Right ventricle myocardium superior (tissue), 1 donor: ENCODE measurements at regions not wholly inside any gene's neighbourhood (a gene's known extent, or its start where the extent isn't known, plus 50 kb on each side); places are given as distances from the start of the nearest gene placed in this dataset.

Source experiments
- ATAC-seq: fragments of 200-7000 bp; cut with Tn5 transposase; one replicate; pipeline ENCODE4 v1.9.1; 2020; ENCODE audit warnings: mild to moderate bottlenecking; ENCODE audit not compliant: poor library complexity
- DNase-seq: peaks from one replicate; pipeline ENCODE4 v3.0.0-alpha.2; 2020
- intact Hi-C: fragments of 100-400 bp; cut with DNase I; formaldehyde crosslinking; loops from one replicate; pipeline ENCODE4 v1.11.2; 2022
- donor health status: DM: no; HTN: yes; CAD: no; lungs with severe emphysema.

GRCh38 chr7:32285698-32286097 lies 204.5 kb downstream of the LSM5 start:
- intact Hi-C loops, result no loop called here
- no peak for ATAC-seq
- DNase-seq, result no peak

GRCh38 chr7:32283546-32283945 lies 206.6 kb downstream of the LSM5 start:
- ATAC-seq (no peak), DNase-seq (no peak)
- intact Hi-C loops, result no loop called here

- ATAC-seq, result no peak
- intact Hi-C loops, result no loop called here
- no peak for DNase-seq
These were observed 209.3 kb upstream of the PDE1C start for GRCh38 chr7:32279500-32279899.

- DNase-seq, result no peak
- intact Hi-C loops, result no loop called here
- no peak for ATAC-seq
These were observed 205.2 kb upstream of the PDE1C start for GRCh38 chr7:32275216-32276009.

- no peak for ATAC-seq
- no peak for DNase-seq
- intact Hi-C loops, result no loop called here
These were observed 203.1 kb upstream of the PDE1C start for GRCh38 chr7:32273297-32273696.

GRCh38 chr7:32266932-32267475 lies 196.8 kb upstream of the PDE1C start:
- intact Hi-C loops, result no loop called here
- DNase-seq (no peak), ATAC-seq (no peak)

GRCh38 chr7:32264702-32265284 lies 194.6 kb upstream of the PDE1C start:
- no peak for DNase-seq
- intact Hi-C loops, result no loop called here
- ATAC-seq, result peak; percentile 83

- ATAC-seq, result no peak
- intact Hi-C loops, result no loop called here
- no peak for DNase-seq
These were observed 193.4 kb upstream of the PDE1C start for GRCh38 chr7:32263611-32264010.

- no peak for DNase-seq
- intact Hi-C loops, result no loop called here
- no peak for ATAC-seq
These were observed 192.1 kb upstream of the PDE1C start for GRCh38 chr7:32262315-32262714.

GRCh38 chr7:32259931-32260596 lies 189.9 kb upstream of the PDE1C start:
- intact Hi-C loops, result no loop called here
- no peak for DNase-seq
- ATAC-seq, result peak; percentile 18

- DNase-seq (no peak), ATAC-seq (no peak)
- intact Hi-C loops, result no loop called here
These were observed 188.1 kb upstream of the PDE1C start for GRCh38 chr7:32258265-32258664.

GRCh38 chr7:32257621-32258020 lies 187.4 kb upstream of the PDE1C start:
- DNase-seq (no peak), ATAC-seq (no peak)
- intact Hi-C loops, result no loop called here

GRCh38 chr7:32256811-32257210 lies 186.6 kb upstream of the PDE1C start:
- ATAC-seq (no peak), DNase-seq (no peak)
- intact Hi-C loops, result no loop called here

- DNase-seq, result no peak
- no peak for ATAC-seq
- intact Hi-C loops, result no loop called here
These were observed 186.2 kb upstream of the PDE1C start for GRCh38 chr7:32256376-32256775.

GRCh38 chr7:32255036-32255435 lies 184.8 kb upstream of the PDE1C start:
- intact Hi-C loops, result no loop called here
- ATAC-seq (peak; percentile 69), DNase-seq (peak; percentile 52)

- intact Hi-C loops, result no loop called here
- DNase-seq (no peak), ATAC-seq (peak; percentile 43)
These were observed 183.1 kb upstream of the PDE1C start for GRCh38 chr7:32253299-32253698.

GRCh38 chr7:32251659-32252058 lies 181.5 kb upstream of the PDE1C start:
- ATAC-seq (no peak), DNase-seq (no peak)
- intact Hi-C loops, result no loop called here

GRCh38 chr7:32250471-32251260 lies 180.5 kb upstream of the PDE1C start:
- DNase-seq (no peak), ATAC-seq (no peak)
- intact Hi-C loops, result no loop called here

- no peak for DNase-seq
- intact Hi-C loops, result no loop called here
- no peak for ATAC-seq
These were observed 179.8 kb upstream of the PDE1C start for GRCh38 chr7:32250003-32250402.
